NCI-H345 (cell line): ENCODE measurements at regions not wholly inside any gene's neighbourhood (a gene's known extent, or its start where the extent isn't known, plus 50 kb on each side); places are given as distances from the start of the nearest gene placed in this dataset.
"Not testable (repeated sequence)": the region's sequence is repeated elsewhere in the genome, so short reads cannot be mapped to it uniquely, and the experiment has no call there.

Source experiments
- DNase-seq: peaks from one replicate; lab custom pipeline; 2025; lab: John Stamatoyannopoulos, UW

GRCh38 chr6:180091-180694 is 112.1 kb upstream of the DUSP22 start:
- DNase-seq: not testable (repeated sequence)

- no peak for DNase-seq
Observed at GRCh38 chr6:181049-181654, 111.1 kb upstream of the DUSP22 start.

- no peak for DNase-seq
Observed at GRCh38 chr6:183668-184067, 108.6 kb upstream of the DUSP22 start.

GRCh38 chr6:184161-184700 is 108.1 kb upstream of the DUSP22 start:
- DNase-seq: peak; percentile 37

- no peak for DNase-seq
Observed at GRCh38 chr6:186340-186965, 105.8 kb upstream of the DUSP22 start.

GRCh38 chr6:187210-187861 is 105.0 kb upstream of the DUSP22 start:
- DNase-seq: no peak

- DNase-seq: peak; percentile 42
Observed at GRCh38 chr6:188821-189655, 103.2 kb upstream of the DUSP22 start.

GRCh38 chr6:189676-190075 is 102.6 kb upstream of the DUSP22 start:
- DNase-seq: no peak

- no peak for DNase-seq
Observed at GRCh38 chr6:190596-191395, 101.5 kb upstream of the DUSP22 start.

- DNase-seq: no peak
Observed at GRCh38 chr6:191487-192312, 100.6 kb upstream of the DUSP22 start.

GRCh38 chr6:192313-192664 is 100.0 kb upstream of the DUSP22 start:
- no peak for DNase-seq

- no peak for DNase-seq
Observed at GRCh38 chr6:193180-193579, 99.1 kb upstream of the DUSP22 start.

- no peak for DNase-seq
Observed at GRCh38 chr6:193773-194310, 98.4 kb upstream of the DUSP22 start.

GRCh38 chr6:195861-196360 is 96.4 kb upstream of the DUSP22 start:
- DNase-seq: no peak

GRCh38 chr6:196543-196942 is 95.7 kb upstream of the DUSP22 start:
- DNase-seq: no peak

GRCh38 chr6:203661-204060 is 88.6 kb upstream of the DUSP22 start:
- DNase-seq: no peak

- no peak for DNase-seq
Observed at GRCh38 chr6:206264-206663, 86.0 kb upstream of the DUSP22 start.

GRCh38 chr6:208364-208763 is 83.9 kb upstream of the DUSP22 start:
- no peak for DNase-seq

- DNase-seq: no peak
Observed at GRCh38 chr6:208938-209337, 83.3 kb upstream of the DUSP22 start.
